WTC11 (cell line): ENCODE measurements at regions not wholly inside any gene's neighbourhood (a gene's known extent, or its start where the extent isn't known, plus 50 kb on each side); places are given as distances from the start of the nearest gene placed in this dataset.

Source experiments
- ESRRA ChIP-seq: sonication (generic); formaldehyde crosslinking; IDR thresholded peaks from 2 replicates; pipeline ENCODE4 v1.8.1; 2022; ENCODE audit warnings: mild to moderate bottlenecking, missing genetic modification reagents, borderline replicate concordance
- GABPB1 ChIP-seq: sonication (generic); formaldehyde crosslinking; IDR thresholded peaks from 2 replicates; pipeline ENCODE4 v1.8.1; 2023; ENCODE audit warnings: mild to moderate bottlenecking, missing genetic modification reagents
- NFE2L1 ChIP-seq: sonication (generic); formaldehyde crosslinking; IDR thresholded peaks from 2 replicates; pipeline ENCODE4 v1.8.1; 2023; ENCODE audit warnings: missing genetic modification reagents
- OVOL2 ChIP-seq: fragments of 250-450 bp; sonication (Bioruptor Pico); IDR thresholded peaks from 2 replicates; pipeline ENCODE4 v1.9.0; 2021; ENCODE audit warnings: mild to moderate bottlenecking, borderline replicate concordance
- SP1 ChIP-seq: sonication (generic); formaldehyde crosslinking; conservative IDR thresholded peaks from 2 replicates; pipeline ENCODE4 v1.8.1; 2022; ENCODE audit warnings: missing genetic modification reagents
- ZNF671 ChIP-seq: fragments of 250-450 bp; sonication (Bioruptor Pico); IDR thresholded peaks from 2 replicates; pipeline ENCODE4 v1.8.0; 2021; ENCODE audit warnings: mild to moderate bottlenecking
- TF ChIP-seq, protein P1 (sequence below): fragments of 200-600 bp; IDR thresholded peaks from 2 replicates; pipeline ENCODE4 v1.8.0; 2022; ENCODE audit warnings: antibody characterized with exemption
- TF ChIP-seq, protein P2 (sequence below): sonication (generic); formaldehyde crosslinking; IDR thresholded peaks from 2 replicates; pipeline ENCODE4 v1.8.1; 2023; ENCODE audit warnings: mild to moderate bottlenecking, missing genetic modification reagents, moderate library complexity
- TF ChIP-seq, protein P3 (sequence below): sonication (generic); formaldehyde crosslinking; IDR thresholded peaks from 2 replicates; pipeline ENCODE4 v1.8.0; 2023; ENCODE audit warnings: missing genetic modification reagents
- TF ChIP-seq, protein P4 (sequence below): sonication (generic); formaldehyde crosslinking; IDR thresholded peaks from 2 replicates; pipeline ENCODE4 v1.8.0; 2022; ENCODE audit warnings: mild to moderate bottlenecking, missing genetic modification reagents
- TF ChIP-seq, protein P5 (sequence below): sonication (generic); formaldehyde crosslinking; IDR thresholded peaks from 2 replicates; pipeline ENCODE4 v1.8.1; 2023; ENCODE audit warnings: mild to moderate bottlenecking, missing genetic modification reagents, moderate library complexity
- TF ChIP-seq, protein P6 (sequence below): sonication (generic); formaldehyde crosslinking; IDR thresholded peaks from 2 replicates; pipeline ENCODE4 v1.8.1; 2022; ENCODE audit warnings: low read depth, mild to moderate bottlenecking, moderate library complexity, missing genetic modification reagents, borderline replicate concordance
- TF ChIP-seq, protein P7 (sequence below): sonication (generic); formaldehyde crosslinking; IDR thresholded peaks from 2 replicates; pipeline ENCODE4 v1.8.1; 2022; ENCODE audit warnings: mild to moderate bottlenecking, moderate library complexity, missing genetic modification reagents
- TF ChIP-seq, protein P8 (sequence below): sonication (generic); formaldehyde crosslinking; conservative IDR thresholded peaks from 2 replicates; pipeline ENCODE4 v1.8.1; 2022; ENCODE audit warnings: mild to moderate bottlenecking, missing genetic modification reagents

DNA sequence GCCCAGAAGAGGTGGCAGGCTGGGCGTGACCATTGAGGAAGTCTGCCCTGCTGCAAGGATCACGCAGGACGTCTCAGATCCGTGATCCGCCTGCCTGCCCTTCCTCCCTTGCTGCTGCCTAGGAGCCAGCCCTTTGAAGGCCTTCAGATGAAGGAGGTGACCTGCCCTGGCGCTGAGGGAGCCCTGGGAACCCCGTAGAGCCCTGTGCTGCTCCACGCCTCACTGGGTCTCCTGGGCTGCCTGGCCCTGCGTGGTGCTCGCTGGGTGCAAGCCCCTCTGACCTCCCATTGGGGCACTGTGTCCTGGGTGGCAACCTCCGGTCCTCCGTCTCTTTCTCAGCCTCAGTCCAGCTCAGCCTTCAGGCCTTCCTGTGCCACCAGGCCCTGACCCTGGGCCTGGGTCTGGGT lies 295.3 kb upstream of the IRX4 start:
- TF ChIP-seq, protein P1, sequence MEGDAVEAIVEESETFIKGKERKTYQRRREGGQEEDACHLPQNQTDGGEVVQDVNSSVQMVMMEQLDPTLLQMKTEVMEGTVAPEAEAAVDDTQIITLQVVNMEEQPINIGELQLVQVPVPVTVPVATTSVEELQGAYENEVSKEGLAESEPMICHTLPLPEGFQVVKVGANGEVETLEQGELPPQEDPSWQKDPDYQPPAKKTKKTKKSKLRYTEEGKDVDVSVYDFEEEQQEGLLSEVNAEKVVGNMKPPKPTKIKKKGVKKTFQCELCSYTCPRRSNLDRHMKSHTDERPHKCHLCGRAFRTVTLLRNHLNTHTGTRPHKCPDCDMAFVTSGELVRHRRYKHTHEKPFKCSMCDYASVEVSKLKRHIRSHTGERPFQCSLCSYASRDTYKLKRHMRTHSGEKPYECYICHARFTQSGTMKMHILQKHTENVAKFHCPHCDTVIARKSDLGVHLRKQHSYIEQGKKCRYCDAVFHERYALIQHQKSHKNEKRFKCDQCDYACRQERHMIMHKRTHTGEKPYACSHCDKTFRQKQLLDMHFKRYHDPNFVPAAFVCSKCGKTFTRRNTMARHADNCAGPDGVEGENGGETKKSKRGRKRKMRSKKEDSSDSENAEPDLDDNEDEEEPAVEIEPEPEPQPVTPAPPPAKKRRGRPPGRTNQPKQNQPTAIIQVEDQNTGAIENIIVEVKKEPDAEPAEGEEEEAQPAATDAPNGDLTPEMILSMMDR: no peak
- TF ChIP-seq, protein P2, sequence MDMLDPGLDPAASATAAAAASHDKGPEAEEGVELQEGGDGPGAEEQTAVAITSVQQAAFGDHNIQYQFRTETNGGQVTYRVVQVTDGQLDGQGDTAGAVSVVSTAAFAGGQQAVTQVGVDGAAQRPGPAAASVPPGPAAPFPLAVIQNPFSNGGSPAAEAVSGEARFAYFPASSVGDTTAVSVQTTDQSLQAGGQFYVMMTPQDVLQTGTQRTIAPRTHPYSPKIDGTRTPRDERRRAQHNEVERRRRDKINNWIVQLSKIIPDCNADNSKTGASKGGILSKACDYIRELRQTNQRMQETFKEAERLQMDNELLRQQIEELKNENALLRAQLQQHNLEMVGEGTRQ (CRISPR knock-in tag): no peak
- no peak for TF ChIP-seq ZNF671 (CRISPR knock-in tag)
- TF ChIP-seq, protein P3, sequence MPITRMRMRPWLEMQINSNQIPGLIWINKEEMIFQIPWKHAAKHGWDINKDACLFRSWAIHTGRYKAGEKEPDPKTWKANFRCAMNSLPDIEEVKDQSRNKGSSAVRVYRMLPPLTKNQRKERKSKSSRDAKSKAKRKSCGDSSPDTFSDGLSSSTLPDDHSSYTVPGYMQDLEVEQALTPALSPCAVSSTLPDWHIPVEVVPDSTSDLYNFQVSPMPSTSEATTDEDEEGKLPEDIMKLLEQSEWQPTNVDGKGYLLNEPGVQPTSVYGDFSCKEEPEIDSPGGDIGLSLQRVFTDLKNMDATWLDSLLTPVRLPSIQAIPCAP (CRISPR knock-in tag): no peak
- TF ChIP-seq, protein P4, sequence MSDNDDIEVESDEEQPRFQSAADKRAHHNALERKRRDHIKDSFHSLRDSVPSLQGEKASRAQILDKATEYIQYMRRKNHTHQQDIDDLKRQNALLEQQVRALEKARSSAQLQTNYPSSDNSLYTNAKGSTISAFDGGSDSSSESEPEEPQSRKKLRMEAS (CRISPR knock-in tag): no peak
- TF ChIP-seq SP1: no peak
- TF ChIP-seq, protein P5, sequence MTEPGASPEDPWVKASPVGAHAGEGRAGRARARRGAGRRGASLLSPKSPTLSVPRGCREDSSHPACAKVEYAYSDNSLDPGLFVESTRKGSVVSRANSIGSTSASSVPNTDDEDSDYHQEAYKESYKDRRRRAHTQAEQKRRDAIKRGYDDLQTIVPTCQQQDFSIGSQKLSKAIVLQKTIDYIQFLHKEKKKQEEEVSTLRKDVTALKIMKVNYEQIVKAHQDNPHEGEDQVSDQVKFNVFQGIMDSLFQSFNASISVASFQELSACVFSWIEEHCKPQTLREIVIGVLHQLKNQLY (CRISPR knock-in tag): no peak
- TF ChIP-seq GABPB1: no peak
- no peak for TF ChIP-seq ESRRA
- TF ChIP-seq, protein P6, sequence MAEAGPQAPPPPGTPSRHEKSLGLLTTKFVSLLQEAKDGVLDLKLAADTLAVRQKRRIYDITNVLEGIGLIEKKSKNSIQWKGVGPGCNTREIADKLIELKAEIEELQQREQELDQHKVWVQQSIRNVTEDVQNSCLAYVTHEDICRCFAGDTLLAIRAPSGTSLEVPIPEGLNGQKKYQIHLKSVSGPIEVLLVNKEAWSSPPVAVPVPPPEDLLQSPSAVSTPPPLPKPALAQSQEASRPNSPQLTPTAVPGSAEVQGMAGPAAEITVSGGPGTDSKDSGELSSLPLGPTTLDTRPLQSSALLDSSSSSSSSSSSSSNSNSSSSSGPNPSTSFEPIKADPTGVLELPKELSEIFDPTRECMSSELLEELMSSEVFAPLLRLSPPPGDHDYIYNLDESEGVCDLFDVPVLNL: no peak
- TF ChIP-seq, protein P7, sequence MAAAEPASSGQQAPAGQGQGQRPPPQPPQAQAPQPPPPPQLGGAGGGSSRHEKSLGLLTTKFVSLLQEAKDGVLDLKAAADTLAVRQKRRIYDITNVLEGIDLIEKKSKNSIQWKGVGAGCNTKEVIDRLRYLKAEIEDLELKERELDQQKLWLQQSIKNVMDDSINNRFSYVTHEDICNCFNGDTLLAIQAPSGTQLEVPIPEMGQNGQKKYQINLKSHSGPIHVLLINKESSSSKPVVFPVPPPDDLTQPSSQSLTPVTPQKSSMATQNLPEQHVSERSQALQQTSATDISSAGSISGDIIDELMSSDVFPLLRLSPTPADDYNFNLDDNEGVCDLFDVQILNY (CRISPR knock-in tag): no peak
- TF ChIP-seq, protein P8, sequence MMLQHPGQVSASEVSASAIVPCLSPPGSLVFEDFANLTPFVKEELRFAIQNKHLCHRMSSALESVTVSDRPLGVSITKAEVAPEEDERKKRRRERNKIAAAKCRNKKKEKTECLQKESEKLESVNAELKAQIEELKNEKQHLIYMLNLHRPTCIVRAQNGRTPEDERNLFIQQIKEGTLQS (CRISPR knock-in tag): no peak
- TF ChIP-seq NFE2L1: no peak
- no peak for TF ChIP-seq OVOL2 (CRISPR knock-in tag)
